ENCODE measurements at regions not wholly inside any gene's neighbourhood (a gene's known extent, or its start where the extent isn't known, plus 50 kb on each side); places are given as distances from the start of the nearest gene placed in this dataset.

DNA sequence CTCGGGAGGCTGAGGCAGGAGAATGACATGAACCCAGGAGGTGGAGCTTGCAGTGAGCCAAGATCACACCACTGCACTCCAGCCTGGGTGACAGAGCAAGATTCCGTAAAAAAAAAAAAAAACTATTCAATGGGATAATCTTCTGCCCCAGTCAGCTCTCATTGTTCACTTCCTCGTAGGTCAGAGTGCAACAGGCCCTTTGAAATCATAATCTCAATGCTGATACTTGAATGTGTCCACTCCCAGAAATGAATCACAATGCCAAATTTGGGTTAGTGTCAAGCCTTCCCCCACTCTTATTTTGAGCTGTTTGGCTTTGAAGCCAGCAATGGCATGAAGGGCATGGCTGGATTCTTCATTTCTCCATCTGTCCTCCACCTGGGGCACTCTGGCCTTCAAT, 610.3 kb upstream of the KLF4 start:
- no peak for TF ChIP-seq CTCF (conservative IDR thresholded peaks at IDR 0.05; ENCODE audit: low read depth in 2 of 2)
- TF ChIP-seq EZH2 (IDR thresholded peaks at IDR 0.05; ENCODE audit: low read depth, unreplicated experiment), result no peak
- no peak for TF ChIP-seq NANOG (IDR thresholded peaks at IDR 0.05; ENCODE audit: borderline replicate concordance)
- TF ChIP-seq ZNF331 (CRISPR knock-in tag; IDR thresholded peaks at IDR 0.05; ENCODE audit: low read depth), result no peak
- no peak for TF ChIP-seq POLR2AphosphoS5 (IDR thresholded peaks at IDR 0.05; ENCODE audit: low read depth)

Data from GM23338 (cell line).